ENCODE measurements at regions not wholly inside any gene's neighbourhood (a gene's known extent, or its start where the extent isn't known, plus 50 kb on each side); places are given as distances from the start of the nearest gene placed in this dataset.

- no TSS peak for BruUV-seq (replicated peaks)
- TF ChIP-seq CTCF (conservative IDR thresholded peaks at IDR 0.05; ENCODE audit: low read depth, low read length): no peak
- no peak for TF ChIP-seq EZH2 (IDR thresholded peaks at IDR 0.05; ENCODE audit: borderline replicate concordance, low read depth, low read length, poor library complexity, severe bottlenecking)
- CTCF ChIA-PET: no interaction called here
These were observed 92.6 kb upstream of the PODXL start for GRCh38 chr7:131649003-131649541.

GRCh38 chr7:131648491-131648890 is 92.1 kb upstream of the PODXL start:
- intact Hi-C loops (cut with micrococcal nuclease; ENCODE audit: unreplicated experiment): no loop called here
- H3K4me3 ChIP-seq (ENCODE audit: low read depth, low read length, poor library complexity, severe bottlenecking): no peak overlapping the region
- ChIA-PET CTCF (interaction anchor here (0.6 kb wide), 1 partner anchor 232 kb away, joined by 5 read pairs; no protein-coding TSS in a partner anchor), POLR2A (ENCODE audit: low non-redundant PET) (interaction anchor here (0.5 kb wide), 1 partner anchor 28 kb away, joined by 5 read pairs; no protein-coding TSS in a partner anchor)
- no TSS peak for BruUV-seq (replicated peaks)
- no peaks in the 10 kb centered on the region for H3K36me3 ChIP-seq (ENCODE audit: insufficient read depth, low read length, poor library complexity, severe bottlenecking)
- H3K9me3 ChIP-seq (ENCODE audit: low read depth, low read length, poor library complexity, severe bottlenecking): no peaks in the 10 kb centered on the region
- TF ChIP-seq CTCF (conservative IDR thresholded peaks at IDR 0.05; ENCODE audit: low read depth, low read length) (no peak), EZH2 (IDR thresholded peaks at IDR 0.05; ENCODE audit: borderline replicate concordance, low read depth, low read length, poor library complexity, severe bottlenecking) (no peak)
- H3K4me1 ChIP-seq (ENCODE audit: insufficient read depth, low read length, poor library complexity, severe bottlenecking): no peaks in the 10 kb centered on the region
- H3K27me3 ChIP-seq (replicated peaks; ENCODE audit: insufficient read depth, low read depth, low read length, poor library complexity): no peaks in the 10 kb centered on the region
- no peak overlapping the region for H3K27ac ChIP-seq (ENCODE audit: low read depth, low read length, poor library complexity, severe bottlenecking)
- no peak for DNase-seq (ENCODE audit: low spot score)

More at GRCh38 chr7:131649003-131649541, 92.6 kb upstream of the PODXL start:
- Histone ChIP-seq H3K9me3 (ENCODE audit: low read depth, low read length, poor library complexity, severe bottlenecking) (no peaks in the 10 kb centered on the region), H3K4me3 (ENCODE audit: low read depth, low read length, poor library complexity, severe bottlenecking) (no peak overlapping the region), H3K27me3 (replicated peaks; ENCODE audit: insufficient read depth, low read depth, low read length, poor library complexity) (no peaks in the 10 kb centered on the region), H3K4me1 (ENCODE audit: insufficient read depth, low read length, poor library complexity, severe bottlenecking) (no peaks in the 10 kb centered on the region), H3K36me3 (ENCODE audit: insufficient read depth, low read length, poor library complexity, severe bottlenecking) (no peaks in the 10 kb centered on the region), H3K27ac (ENCODE audit: low read depth, low read length, poor library complexity, severe bottlenecking) (no peak overlapping the region)
- DNase-seq (ENCODE audit: low spot score): no peak
- POLR2A ChIA-PET (ENCODE audit: low non-redundant PET): interaction anchor here (0.5 kb wide), 1 partner anchor 28 kb away, joined by 5 read pairs; no protein-coding TSS in a partner anchor
- intact Hi-C loops (cut with micrococcal nuclease; ENCODE audit: unreplicated experiment): no loop called here

GRCh38 chr7:131646203-131646602 is 89.8 kb upstream of the PODXL start:
- Histone ChIP-seq H3K36me3 (ENCODE audit: insufficient read depth, low read length, poor library complexity, severe bottlenecking) (no peaks in the 10 kb centered on the region), H3K9me3 (ENCODE audit: low read depth, low read length, poor library complexity, severe bottlenecking) (no peaks in the 10 kb centered on the region), H3K4me3 (ENCODE audit: low read depth, low read length, poor library complexity, severe bottlenecking) (no peak overlapping the region), H3K27me3 (replicated peaks; ENCODE audit: insufficient read depth, low read depth, low read length, poor library complexity) (no peaks in the 10 kb centered on the region), H3K4me1 (ENCODE audit: insufficient read depth, low read length, poor library complexity, severe bottlenecking) (no peaks in the 10 kb centered on the region), H3K27ac (ENCODE audit: low read depth, low read length, poor library complexity, severe bottlenecking) (no peak overlapping the region)
- no peak for TF ChIP-seq CTCF (conservative IDR thresholded peaks at IDR 0.05; ENCODE audit: low read depth, low read length)
- no peak for TF ChIP-seq EZH2 (IDR thresholded peaks at IDR 0.05; ENCODE audit: borderline replicate concordance, low read depth, low read length, poor library complexity, severe bottlenecking)
- ChIA-PET POLR2A (ENCODE audit: low non-redundant PET) (interaction anchor here (0.7 kb wide), 1 partner anchor 40 kb away, joined by 8 read pairs; no protein-coding TSS in a partner anchor), CTCF (no interaction called here)
- no peak for DNase-seq (ENCODE audit: low spot score)
- intact Hi-C loops (cut with micrococcal nuclease; ENCODE audit: unreplicated experiment): no loop called here
- no TSS peak for BruUV-seq (replicated peaks)

All from A673 (cell line).